MM.1S (cell line): ENCODE measurements at regions not wholly inside any gene's neighbourhood (a gene's known extent, or its start where the extent isn't known, plus 50 kb on each side); places are given as distances from the start of the nearest gene placed in this dataset.

Experiments used
- CTCF ChIP-seq: fragments of 300-600 bp; sonication (generic); IDR thresholded peaks from 2 replicates; pipeline ENCODE4 v1.5.1; 2016; ENCODE audit warnings: antibody characterized with exemption, low read length, mixed read lengths
- EZH2 ChIP-seq: fragments of 300-600 bp; sonication (generic); optimal IDR thresholded peaks from 2 replicates; pipeline ENCODE3; 2017; ENCODE audit warnings: low read depth, mild to moderate bottlenecking, antibody characterized with exemption, low read length, mixed read lengths
- EZH2phosphoT487 ChIP-seq: fragments of 300-600 bp; sonication (generic); IDR thresholded peaks from 2 replicates; pipeline ENCODE4 v1.6.1; 2018; ENCODE audit warnings: antibody characterized with exemption, low read length

DNA sequence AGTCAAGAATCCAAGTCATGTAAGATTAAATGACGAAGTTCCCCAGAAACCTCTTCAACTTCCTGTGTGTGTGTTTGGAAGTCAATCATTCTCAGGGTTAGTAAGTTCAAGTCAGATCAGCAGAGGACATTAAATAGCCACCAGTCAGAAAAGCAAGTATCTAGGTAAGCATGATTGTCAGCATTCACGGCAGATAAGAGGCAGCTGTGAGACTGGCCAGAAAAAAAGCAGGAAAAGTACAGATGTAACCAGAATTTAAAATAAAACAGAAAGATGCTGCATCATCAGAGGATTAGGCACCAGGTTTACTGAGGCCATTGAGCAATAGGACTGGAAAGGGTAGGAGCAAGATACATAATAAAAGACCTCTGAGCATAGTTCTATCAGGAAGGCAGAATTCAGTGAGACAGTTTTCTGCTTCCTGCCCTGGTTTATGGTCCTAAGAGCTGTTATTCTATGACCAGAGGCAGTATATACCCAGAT lies 606.9 kb downstream of the FSCB start:
- TF ChIP-seq CTCF: no peak
- no peak for TF ChIP-seq EZH2phosphoT487
- TF ChIP-seq EZH2: no peak
